ENCODE measurements at regions not wholly inside any gene's neighbourhood (a gene's known extent, or its start where the extent isn't known, plus 50 kb on each side); places are given as distances from the start of the nearest gene placed in this dataset.
"Not testable (repeated sequence)": the region's sequence is repeated elsewhere in the genome, so short reads cannot be mapped to it uniquely, and the experiment has no call there.

DNA sequence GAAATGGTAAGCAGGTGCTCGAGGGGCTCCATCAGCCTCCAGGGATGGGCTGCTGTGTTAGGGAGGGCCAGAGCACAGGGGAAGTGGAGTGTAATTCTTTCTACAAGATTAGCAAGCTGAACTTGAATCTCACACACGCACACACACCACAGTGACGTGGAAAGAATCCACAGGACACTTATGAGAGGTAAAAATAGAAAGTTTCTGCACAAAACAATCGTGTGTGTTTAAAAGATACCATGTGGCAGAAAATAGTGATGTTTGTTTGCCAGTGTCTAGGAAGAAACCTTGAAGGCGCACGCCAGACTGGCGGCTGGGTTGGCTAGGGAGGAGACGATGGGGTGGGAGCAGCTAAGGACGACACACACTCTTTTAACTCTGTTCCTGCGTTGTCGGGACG, 323.6 kb upstream of the PLGLB1 start:
- H3K4me1 ChIP-seq (ENCODE audit: control extremely low read depth in 1 of 4, control insufficient read depth in 4 of 4, insufficient read depth in 4 of 4, low read length in 3 of 4); H3K4me3 ChIP-seq (ENCODE audit: control insufficient read depth in 1 of 7, extremely low read depth in 1 of 7, insufficient read depth in 4 of 7, low read depth in 2 of 7, low read length in 6 of 7); POLR2A ChIA-PET; H3K9me3 ChIP-seq (ENCODE audit: control extremely low read depth in 1 of 5, control insufficient read depth in 4 of 5, insufficient read depth in 2 of 5, low read depth in 1 of 5, low read length in 4 of 5); H3K27me3 ChIP-seq (replicated peaks in 2 of 5; ENCODE audit: control insufficient read depth in 4 of 5, insufficient read depth in 5 of 5, low read length in 4 of 5); CTCF ChIA-PET; H3K27ac ChIP-seq (ENCODE audit: insufficient read depth in 1 of 2, low read depth in 1 of 2, low read length in 2 of 2, poor library complexity in 1 of 2, severe bottlenecking in 2 of 2); H3K36me3 ChIP-seq (ENCODE audit: control insufficient read depth in 4 of 4, insufficient read depth in 4 of 4, low read length in 3 of 4): not testable (repeated sequence)
- DNase-seq, result peak; percentile 64 to 87 (median 85)
- no CpG with 5 or more reads among the region's 12 CpGs for WGBS (ENCODE audit: insufficient coverage)

GRCh38 chr2:87348556-87348955, 326.9 kb upstream of the PLGLB1 start:
- not testable (repeated sequence) for H3K27ac ChIP-seq (ENCODE audit: insufficient read depth in 1 of 2, low read depth in 1 of 2, low read length in 2 of 2, poor library complexity in 1 of 2, severe bottlenecking in 2 of 2)

DNA sequence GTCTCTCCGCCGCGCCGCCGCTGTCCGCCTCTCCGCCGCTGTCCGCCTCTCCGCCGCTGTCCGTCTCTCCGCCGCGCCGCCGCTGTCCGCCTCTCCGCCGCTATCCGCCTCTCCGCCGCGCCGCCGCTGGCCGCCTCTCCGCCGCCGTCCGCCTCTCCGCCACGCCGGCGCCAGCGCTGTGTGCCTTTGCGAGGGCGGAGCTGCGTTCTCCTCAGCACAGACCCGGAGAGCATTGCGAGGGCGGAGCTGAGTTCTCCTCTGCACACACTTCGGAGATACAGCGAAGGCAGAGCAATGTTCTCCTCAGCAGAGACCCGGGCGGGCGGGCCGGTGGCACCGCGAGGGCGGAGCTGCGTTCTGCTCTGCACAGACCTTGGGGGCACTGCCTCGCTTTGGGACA, 327.4 kb upstream of the PLGLB1 start:
- H3K4me3 ChIP-seq (ENCODE audit: control insufficient read depth in 1 of 7, extremely low read depth in 1 of 7, insufficient read depth in 4 of 7, low read depth in 2 of 7, low read length in 6 of 7); H3K9me3 ChIP-seq (ENCODE audit: control extremely low read depth in 1 of 5, control insufficient read depth in 4 of 5, insufficient read depth in 2 of 5, low read depth in 1 of 5, low read length in 4 of 5); DNase-seq; H3K27ac ChIP-seq (ENCODE audit: insufficient read depth in 1 of 2, low read depth in 1 of 2, low read length in 2 of 2, poor library complexity in 1 of 2, severe bottlenecking in 2 of 2); CTCF ChIA-PET; H3K27me3 ChIP-seq (replicated peaks in 2 of 5; ENCODE audit: control insufficient read depth in 4 of 5, insufficient read depth in 5 of 5, low read length in 4 of 5); H3K4me1 ChIP-seq (ENCODE audit: control extremely low read depth in 1 of 4, control insufficient read depth in 4 of 4, insufficient read depth in 4 of 4, low read length in 3 of 4); POLR2A ChIA-PET; H3K36me3 ChIP-seq (ENCODE audit: control insufficient read depth in 4 of 4, insufficient read depth in 4 of 4, low read length in 3 of 4): not testable (repeated sequence)
- 96% methylated on average over 10 of the region's 53 CpGs for WGBS (ENCODE audit: insufficient coverage)

More at GRCh38 chr2:87348556-87348955, 326.9 kb upstream of the PLGLB1 start:
- H3K4me3 ChIP-seq (ENCODE audit: control insufficient read depth in 1 of 7, extremely low read depth in 1 of 7, insufficient read depth in 4 of 7, low read depth in 2 of 7, low read length in 6 of 7); POLR2A ChIA-PET; H3K36me3 ChIP-seq (ENCODE audit: control insufficient read depth in 4 of 4, insufficient read depth in 4 of 4, low read length in 3 of 4); H3K9me3 ChIP-seq (ENCODE audit: control extremely low read depth in 1 of 5, control insufficient read depth in 4 of 5, insufficient read depth in 2 of 5, low read depth in 1 of 5, low read length in 4 of 5); H3K27me3 ChIP-seq (replicated peaks in 2 of 5; ENCODE audit: control insufficient read depth in 4 of 5, insufficient read depth in 5 of 5, low read length in 4 of 5); DNase-seq; H3K4me1 ChIP-seq (ENCODE audit: control extremely low read depth in 1 of 4, control insufficient read depth in 4 of 4, insufficient read depth in 4 of 4, low read length in 3 of 4); CTCF ChIA-PET: not testable (repeated sequence)
- no CpG with 5 or more reads among the region's 56 CpGs for WGBS (ENCODE audit: insufficient coverage)

GRCh38 chr2:87352178-87352934, 330.7 kb upstream of the PLGLB1 start:
- H3K27me3 ChIP-seq (replicated peaks in 2 of 5; ENCODE audit: control insufficient read depth in 4 of 5, insufficient read depth in 5 of 5, low read length in 4 of 5), result not testable (repeated sequence)
- WGBS (ENCODE audit: insufficient coverage), result no CpG with 5 or more reads among the region's 21 CpGs

DNA sequence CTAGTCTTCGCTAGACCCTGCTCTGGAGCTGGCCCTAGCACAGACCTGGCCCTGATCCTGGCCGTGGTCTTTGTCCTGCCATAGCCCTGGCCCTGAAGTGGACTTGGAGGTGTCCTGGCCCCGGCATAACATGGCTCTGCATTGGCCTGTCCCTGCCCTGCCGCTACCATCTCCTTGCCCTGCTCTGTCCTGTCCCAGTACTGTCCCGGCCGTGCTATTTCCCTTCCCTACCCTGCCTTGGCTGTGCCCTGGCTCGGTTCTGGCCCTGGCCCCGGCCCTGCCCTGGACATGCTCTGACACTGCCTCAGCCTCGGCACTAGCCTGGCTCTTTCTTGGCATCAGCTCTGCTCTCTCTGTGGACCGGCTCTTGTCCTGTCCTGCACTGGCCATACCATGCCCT, 331.8 kb upstream of the PLGLB1 start:
- CTCF ChIA-PET; H3K4me3 ChIP-seq (ENCODE audit: control insufficient read depth in 1 of 7, extremely low read depth in 1 of 7, insufficient read depth in 4 of 7, low read depth in 2 of 7, low read length in 6 of 7); H3K36me3 ChIP-seq (ENCODE audit: control insufficient read depth in 4 of 4, insufficient read depth in 4 of 4, low read length in 3 of 4); H3K27me3 ChIP-seq (replicated peaks in 2 of 5; ENCODE audit: control insufficient read depth in 4 of 5, insufficient read depth in 5 of 5, low read length in 4 of 5); POLR2A ChIA-PET; H3K27ac ChIP-seq (ENCODE audit: insufficient read depth in 1 of 2, low read depth in 1 of 2, low read length in 2 of 2, poor library complexity in 1 of 2, severe bottlenecking in 2 of 2); DNase-seq; H3K9me3 ChIP-seq (ENCODE audit: control extremely low read depth in 1 of 5, control insufficient read depth in 4 of 5, insufficient read depth in 2 of 5, low read depth in 1 of 5, low read length in 4 of 5); H3K4me1 ChIP-seq (ENCODE audit: control extremely low read depth in 1 of 4, control insufficient read depth in 4 of 4, insufficient read depth in 4 of 4, low read length in 3 of 4): not testable (repeated sequence)
- no CpG with 5 or more reads among the region's 10 CpGs for WGBS (ENCODE audit: insufficient coverage)

More at GRCh38 chr2:87352178-87352934, 330.7 kb upstream of the PLGLB1 start:
- H3K36me3 ChIP-seq (ENCODE audit: control insufficient read depth in 4 of 4, insufficient read depth in 4 of 4, low read length in 3 of 4); H3K4me3 ChIP-seq (ENCODE audit: control insufficient read depth in 1 of 7, extremely low read depth in 1 of 7, insufficient read depth in 4 of 7, low read depth in 2 of 7, low read length in 6 of 7); DNase-seq; POLR2A ChIA-PET; H3K27ac ChIP-seq (ENCODE audit: insufficient read depth in 1 of 2, low read depth in 1 of 2, low read length in 2 of 2, poor library complexity in 1 of 2, severe bottlenecking in 2 of 2); H3K4me1 ChIP-seq (ENCODE audit: control extremely low read depth in 1 of 4, control insufficient read depth in 4 of 4, insufficient read depth in 4 of 4, low read length in 3 of 4); CTCF ChIA-PET; H3K9me3 ChIP-seq (ENCODE audit: control extremely low read depth in 1 of 5, control insufficient read depth in 4 of 5, insufficient read depth in 2 of 5, low read depth in 1 of 5, low read length in 4 of 5): not testable (repeated sequence)

DNA sequence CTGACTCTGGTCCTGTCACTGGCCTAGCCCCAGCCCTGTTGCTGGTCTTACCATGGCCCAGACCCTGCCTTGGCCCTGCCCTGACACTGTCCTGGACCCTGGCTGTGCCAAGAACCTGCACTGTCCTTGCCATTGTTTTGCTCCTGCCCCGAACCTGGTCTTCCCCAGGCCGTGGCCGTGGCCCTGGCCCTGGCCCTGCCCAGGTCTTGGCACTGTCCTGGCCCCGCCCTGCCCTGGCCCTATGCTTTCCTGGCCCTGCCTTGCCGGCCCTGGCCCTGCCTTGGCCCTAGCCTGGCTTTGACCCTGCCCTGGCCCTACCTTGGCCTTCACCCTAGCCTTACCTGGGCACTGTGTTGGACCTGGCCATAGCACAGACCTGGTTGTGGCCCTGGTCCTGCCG, 332.5 kb upstream of the PLGLB1 start:
- WGBS (ENCODE audit: insufficient coverage), result no CpG with 5 or more reads among the region's 6 CpGs
- H3K9me3 ChIP-seq (ENCODE audit: control extremely low read depth in 1 of 5, control insufficient read depth in 4 of 5, insufficient read depth in 2 of 5, low read depth in 1 of 5, low read length in 4 of 5); H3K36me3 ChIP-seq (ENCODE audit: control insufficient read depth in 4 of 4, insufficient read depth in 4 of 4, low read length in 3 of 4); H3K27ac ChIP-seq (ENCODE audit: insufficient read depth in 1 of 2, low read depth in 1 of 2, low read length in 2 of 2, poor library complexity in 1 of 2, severe bottlenecking in 2 of 2); H3K4me1 ChIP-seq (ENCODE audit: control extremely low read depth in 1 of 4, control insufficient read depth in 4 of 4, insufficient read depth in 4 of 4, low read length in 3 of 4); POLR2A ChIA-PET; H3K4me3 ChIP-seq (ENCODE audit: control insufficient read depth in 1 of 7, extremely low read depth in 1 of 7, insufficient read depth in 4 of 7, low read depth in 2 of 7, low read length in 6 of 7); CTCF ChIA-PET; DNase-seq; H3K27me3 ChIP-seq (replicated peaks in 2 of 5; ENCODE audit: control insufficient read depth in 4 of 5, insufficient read depth in 5 of 5, low read length in 4 of 5): not testable (repeated sequence)

DNA sequence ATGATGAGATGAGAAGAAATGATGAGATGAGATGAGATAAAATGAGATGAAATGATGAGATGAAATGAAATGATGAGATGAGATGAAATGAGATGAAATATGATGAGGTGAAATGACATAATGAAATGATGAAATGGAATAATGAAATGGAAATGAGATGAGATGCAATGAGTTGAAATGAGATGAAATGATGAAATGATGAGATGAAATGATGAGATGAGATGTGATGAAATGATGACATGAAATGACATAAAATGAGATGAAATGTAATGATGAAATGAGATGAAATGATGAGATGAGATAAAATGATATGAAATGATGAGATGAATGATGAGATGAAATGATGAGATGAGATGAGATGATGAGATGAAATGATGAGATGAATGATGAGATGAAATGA, 338.6 kb upstream of the PLGLB1 start:
- H3K27ac ChIP-seq (ENCODE audit: insufficient read depth in 1 of 2, low read depth in 1 of 2, low read length in 2 of 2, poor library complexity in 1 of 2, severe bottlenecking in 2 of 2); CTCF ChIA-PET; DNase-seq; H3K27me3 ChIP-seq (replicated peaks in 2 of 5; ENCODE audit: control insufficient read depth in 4 of 5, insufficient read depth in 5 of 5, low read length in 4 of 5); H3K36me3 ChIP-seq (ENCODE audit: control insufficient read depth in 4 of 4, insufficient read depth in 4 of 4, low read length in 3 of 4); H3K4me3 ChIP-seq (ENCODE audit: control insufficient read depth in 1 of 7, extremely low read depth in 1 of 7, insufficient read depth in 4 of 7, low read depth in 2 of 7, low read length in 6 of 7); H3K9me3 ChIP-seq (ENCODE audit: control extremely low read depth in 1 of 5, control insufficient read depth in 4 of 5, insufficient read depth in 2 of 5, low read depth in 1 of 5, low read length in 4 of 5); POLR2A ChIA-PET; H3K4me1 ChIP-seq (ENCODE audit: control extremely low read depth in 1 of 4, control insufficient read depth in 4 of 4, insufficient read depth in 4 of 4, low read length in 3 of 4): not testable (repeated sequence)
